ENCODE measurements at regions not wholly inside any gene's neighbourhood (a gene's known extent, or its start where the extent isn't known, plus 50 kb on each side); places are given as distances from the start of the nearest gene placed in this dataset.

DNA sequence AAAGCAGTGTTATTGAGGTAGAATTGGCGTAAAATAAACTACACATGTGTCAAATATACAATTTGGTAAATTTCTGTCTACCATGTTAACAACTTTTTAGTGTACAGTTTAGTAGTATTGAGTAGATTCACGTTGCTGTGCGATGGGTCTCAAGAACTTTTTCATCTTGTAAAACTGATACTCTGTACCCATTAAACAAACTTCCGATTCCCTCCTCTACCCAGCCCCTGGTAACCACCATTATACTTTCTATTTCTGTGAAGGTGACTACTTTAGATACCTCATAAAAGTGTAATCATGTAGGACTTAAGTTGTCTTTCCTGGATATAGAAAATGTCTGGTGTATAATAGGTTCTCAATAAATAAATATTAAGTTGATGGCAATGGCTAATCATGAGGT is 408.5 kb upstream of the POT1 start:
- no peak for DNase-seq
- Histone ChIP-seq H3K4me1 (ENCODE audit: control insufficient read depth in 5 of 5, insufficient read depth in 5 of 5, low read length in 5 of 5) (no peaks in the 10 kb centered on the region), H3K27me3 (ENCODE audit: control insufficient read depth in 3 of 3, insufficient read depth in 3 of 3, low read length in 2 of 3) (no peaks in the 10 kb centered on the region), H3K27ac (ENCODE audit: low read depth in 1 of 2, low read length in 1 of 2) (no peak overlapping the region), H3K9ac (ENCODE audit: insufficient read depth in 1 of 2, low read length in 2 of 2) (no peak overlapping the region), H3K4me3 (no peak overlapping the region), H3K9me3 (ENCODE audit: control insufficient read depth in 4 of 4, insufficient read depth in 3 of 4, low read length in 3 of 4) (no peaks in the 10 kb centered on the region), H3K36me3 (ENCODE audit: control insufficient read depth in 4 of 4, insufficient read depth in 4 of 4, low read length in 4 of 4) (no peaks in the 10 kb centered on the region)
- TF ChIP-seq, protein P1, sequence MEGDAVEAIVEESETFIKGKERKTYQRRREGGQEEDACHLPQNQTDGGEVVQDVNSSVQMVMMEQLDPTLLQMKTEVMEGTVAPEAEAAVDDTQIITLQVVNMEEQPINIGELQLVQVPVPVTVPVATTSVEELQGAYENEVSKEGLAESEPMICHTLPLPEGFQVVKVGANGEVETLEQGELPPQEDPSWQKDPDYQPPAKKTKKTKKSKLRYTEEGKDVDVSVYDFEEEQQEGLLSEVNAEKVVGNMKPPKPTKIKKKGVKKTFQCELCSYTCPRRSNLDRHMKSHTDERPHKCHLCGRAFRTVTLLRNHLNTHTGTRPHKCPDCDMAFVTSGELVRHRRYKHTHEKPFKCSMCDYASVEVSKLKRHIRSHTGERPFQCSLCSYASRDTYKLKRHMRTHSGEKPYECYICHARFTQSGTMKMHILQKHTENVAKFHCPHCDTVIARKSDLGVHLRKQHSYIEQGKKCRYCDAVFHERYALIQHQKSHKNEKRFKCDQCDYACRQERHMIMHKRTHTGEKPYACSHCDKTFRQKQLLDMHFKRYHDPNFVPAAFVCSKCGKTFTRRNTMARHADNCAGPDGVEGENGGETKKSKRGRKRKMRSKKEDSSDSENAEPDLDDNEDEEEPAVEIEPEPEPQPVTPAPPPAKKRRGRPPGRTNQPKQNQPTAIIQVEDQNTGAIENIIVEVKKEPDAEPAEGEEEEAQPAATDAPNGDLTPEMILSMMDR (IDR thresholded peaks at IDR 0.05; ENCODE audit: control extremely low read depth, extremely low read depth): no peak
- ATAC-seq (ENCODE audit: insufficient read depth, low FRiP score): no peak
- 89 to 92% methylated on average over 4 of the region's 4 CpGs for WGBS, 2 donors

DNA sequence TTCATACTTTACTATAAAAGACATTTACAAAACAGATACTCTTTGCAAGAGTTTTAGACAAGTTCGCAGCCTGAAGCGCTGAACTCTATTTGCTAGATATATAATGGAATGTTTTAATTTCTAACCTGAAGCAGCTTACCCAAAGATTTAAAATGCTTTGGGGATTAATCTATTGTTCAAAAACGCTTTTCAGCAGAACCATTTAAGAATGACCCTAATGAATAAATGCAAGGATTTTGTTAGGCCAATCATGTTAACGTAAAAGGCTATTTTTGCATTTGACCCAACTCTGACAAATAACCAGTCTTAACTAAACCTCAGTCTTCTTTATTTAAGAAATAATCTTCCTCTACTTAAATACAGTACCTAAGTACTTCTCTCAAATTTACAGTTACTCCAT is 406.7 kb upstream of the POT1 start:
- H3K27ac ChIP-seq (ENCODE audit: low read depth in 1 of 2, low read length in 1 of 2): no peak overlapping the region
- no peaks in the 10 kb centered on the region for H3K36me3 ChIP-seq (ENCODE audit: control insufficient read depth in 4 of 4, insufficient read depth in 4 of 4, low read length in 4 of 4)
- WGBS, 2 donors: 87 to 92% methylated on average over 4 of the region's 4 CpGs
- TF ChIP-seq, protein P1 (IDR thresholded peaks at IDR 0.05; ENCODE audit: control extremely low read depth, extremely low read depth): no peak
- ATAC-seq (ENCODE audit: insufficient read depth, low FRiP score): no peak
- H3K27me3 ChIP-seq (ENCODE audit: control insufficient read depth in 3 of 3, insufficient read depth in 3 of 3, low read length in 2 of 3): no peaks in the 10 kb centered on the region
- DNase-seq: no peak
- H3K4me3 ChIP-seq: no peak overlapping the region
- H3K9me3 ChIP-seq (ENCODE audit: control insufficient read depth in 4 of 4, insufficient read depth in 3 of 4, low read length in 3 of 4): no peaks in the 10 kb centered on the region
- no peaks in the 10 kb centered on the region for H3K4me1 ChIP-seq (ENCODE audit: control insufficient read depth in 5 of 5, insufficient read depth in 5 of 5, low read length in 5 of 5)
- H3K9ac ChIP-seq (ENCODE audit: insufficient read depth in 1 of 2, low read length in 2 of 2): no peak overlapping the region

DNA sequence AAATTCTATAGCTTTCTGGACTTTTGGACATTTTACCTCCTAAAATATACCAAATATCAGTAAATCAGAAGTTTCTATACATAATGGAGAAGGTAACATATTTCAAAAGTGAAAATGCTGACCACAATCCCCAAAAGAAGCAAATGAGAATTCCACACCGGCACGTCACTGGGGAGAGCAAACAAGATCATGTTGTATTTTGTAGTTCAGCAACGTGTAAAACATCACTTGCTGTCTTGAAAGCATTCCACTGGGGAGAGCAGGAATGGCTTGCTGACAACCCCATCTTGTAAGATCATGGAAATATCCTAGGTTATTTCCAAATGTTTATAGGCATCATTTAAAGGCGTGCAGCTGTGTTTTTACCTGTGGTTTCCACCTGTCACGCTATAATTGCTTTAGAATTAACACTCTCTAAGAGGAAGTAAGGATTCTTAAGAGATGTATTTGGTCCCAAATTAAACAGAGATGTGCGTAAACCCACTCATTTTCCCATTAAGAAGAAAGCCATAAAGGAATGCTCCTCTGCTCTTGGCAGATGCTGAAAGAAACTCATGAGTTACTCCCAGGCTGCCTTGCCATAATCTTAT is 397.1 kb upstream of the POT1 start:
- DNase-seq (no peak), ATAC-seq (ENCODE audit: insufficient read depth, low FRiP score) (no peak)
- Histone ChIP-seq H3K9ac (ENCODE audit: insufficient read depth in 1 of 2, low read length in 2 of 2) (no peak overlapping the region), H3K4me1 (ENCODE audit: control insufficient read depth in 5 of 5, insufficient read depth in 5 of 5, low read length in 5 of 5) (no peaks in the 10 kb centered on the region), H3K9me3 (ENCODE audit: control insufficient read depth in 4 of 4, insufficient read depth in 3 of 4, low read length in 3 of 4) (peaks cover 0 to 2% (median 0%) of the 10 kb centered on the region in 4 donors), H3K27ac (ENCODE audit: low read depth in 1 of 2, low read length in 1 of 2) (no peak overlapping the region), H3K36me3 (ENCODE audit: control insufficient read depth in 4 of 4, insufficient read depth in 4 of 4, low read length in 4 of 4) (no peaks in the 10 kb centered on the region), H3K4me3 (no peak overlapping the region), H3K27me3 (ENCODE audit: control insufficient read depth in 3 of 3, insufficient read depth in 3 of 3, low read length in 2 of 3) (no peaks in the 10 kb centered on the region)
- 69 to 76% methylated on average over 6 of the region's 6 CpGs for WGBS, 2 donors
- TF ChIP-seq, protein P1 (IDR thresholded peaks at IDR 0.05; ENCODE audit: control extremely low read depth, extremely low read depth): no peak

DNA sequence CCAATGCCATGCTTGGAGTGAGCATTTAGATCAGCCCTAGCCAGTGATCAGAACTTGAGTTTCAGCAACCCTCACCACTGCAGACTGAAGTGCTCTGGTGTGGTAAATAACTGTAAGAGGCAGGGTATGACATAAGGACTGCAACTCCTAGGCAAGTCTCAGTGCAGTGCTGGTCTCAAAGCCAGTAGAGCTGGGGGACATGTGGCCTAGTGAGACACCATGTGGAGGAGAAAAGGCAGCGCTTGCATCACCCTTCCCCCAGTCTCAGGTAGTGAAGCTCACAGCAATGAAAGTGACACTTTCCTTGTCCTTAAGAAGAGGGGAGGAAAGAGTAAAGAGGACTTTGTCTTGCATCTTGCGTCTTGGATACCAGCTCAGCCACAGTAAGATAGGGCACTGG is 386.8 kb upstream of the POT1 start:
- DNase-seq (peak; percentile 28 to 70 (median 41)), ATAC-seq (ENCODE audit: insufficient read depth, low FRiP score) (peak; percentile 34)
- peaks cover 0 to 6% (median 0%) of the 10 kb centered on the region in 4 donors for H3K9me3 ChIP-seq (ENCODE audit: control insufficient read depth in 4 of 4, insufficient read depth in 3 of 4, low read length in 3 of 4)
- peaks cover 0 to 2% (median 0%) of the 10 kb centered on the region in 5 donors for H3K4me1 ChIP-seq (ENCODE audit: control insufficient read depth in 5 of 5, insufficient read depth in 5 of 5, low read length in 5 of 5)
- no peak overlapping the region for H3K9ac ChIP-seq (ENCODE audit: insufficient read depth in 1 of 2, low read length in 2 of 2)
- H3K36me3 ChIP-seq (ENCODE audit: control insufficient read depth in 4 of 4, insufficient read depth in 4 of 4, low read length in 4 of 4): no peaks in the 10 kb centered on the region
- 81 to 85% methylated on average over 2 of the region's 2 CpGs for WGBS, 2 donors
- no peak overlapping the region for H3K4me3 ChIP-seq
- H3K27ac ChIP-seq (ENCODE audit: low read depth in 1 of 2, low read length in 1 of 2): no peak overlapping the region
- TF ChIP-seq, protein P1 (IDR thresholded peaks at IDR 0.05; ENCODE audit: control extremely low read depth, extremely low read depth): no peak
- no peaks in the 10 kb centered on the region for H3K27me3 ChIP-seq (ENCODE audit: control insufficient read depth in 3 of 3, insufficient read depth in 3 of 3, low read length in 2 of 3)

All from lung (tissue), 11 donors.